Mammary epithelial cell (primary cell): ENCODE measurements at regions not wholly inside any gene's neighbourhood (a gene's known extent, or its start where the extent isn't known, plus 50 kb on each side); places are given as distances from the start of the nearest gene placed in this dataset.

ENCODE experiments used
- CTCF ChIP-seq, 2 donors: IDR thresholded peaks in 1 of 2; conservative IDR thresholded peaks in 1 of 2; 2 replicates each; pipeline ENCODE4 v1.5.1; 2011 to 2012; ENCODE audit warnings: inconsistent platforms in 2 of 2, low read length in 2 of 2, mild to moderate bottlenecking in 2 of 2, control low read depth in 1 of 2, low read depth in 1 of 2; ENCODE audit not compliant: insufficient read depth in 1 of 2; ENCODE audit errors: extremely low read depth in 1 of 2
- EZH2 ChIP-seq: IDR thresholded peaks from 2 replicates; pipeline ENCODE4 v1.6.1; 2012; ENCODE audit warnings: low read length, inconsistent platforms, borderline replicate concordance

- TF ChIP-seq EZH2 (no peak), CTCF (conservative IDR thresholded peaks at IDR 0.05 in 1 of 2, IDR thresholded peaks at IDR 0.05 in 1 of 2; ENCODE audit: extremely low read depth in 1 of 2, insufficient read depth in 1 of 2, low read depth in 1 of 2, low read length in 2 of 2) (no peak)
These were observed 147.8 kb upstream of the ZIC3 start for GRCh38 chrX:137418086-137418485.
